ENCODE measurements at regions not wholly inside any gene's neighbourhood (a gene's known extent, or its start where the extent isn't known, plus 50 kb on each side); places are given as distances from the start of the nearest gene placed in this dataset.

- peak; percentile 34 for DNase-seq
These were observed 83.0 kb upstream of the GLIS3 start for GRCh38 chr9:4382722-4383317.

GRCh38 chr9:4381744-4382143 is 81.9 kb upstream of the GLIS3 start:
- DNase-seq, result no peak

- no peak for DNase-seq
These were observed 80.5 kb upstream of the GLIS3 start for GRCh38 chr9:4380406-4380805.

GRCh38 chr9:4375424-4376200 is 75.7 kb upstream of the GLIS3 start:
- no peak for DNase-seq

GRCh38 chr9:4371108-4371507 is 71.2 kb upstream of the GLIS3 start:
- DNase-seq, result no peak

GRCh38 chr9:4370501-4370900 is 70.6 kb upstream of the GLIS3 start:
- no peak for DNase-seq

GRCh38 chr9:4366591-4367330 is 66.9 kb upstream of the GLIS3 start:
- peak; percentile 23 for DNase-seq

GRCh38 chr9:4365055-4365454 is 65.2 kb upstream of the GLIS3 start:
- no peak for DNase-seq

- no peak for DNase-seq
These were observed 62.4 kb upstream of the GLIS3 start for GRCh38 chr9:4362281-4362680.

- no peak for DNase-seq
These were observed 59.1 kb upstream of the GLIS3 start for GRCh38 chr9:4359016-4359415.

GRCh38 chr9:4357929-4358328 is 58.1 kb upstream of the GLIS3 start:
- DNase-seq, result no peak

GRCh38 chr9:4356306-4356705 is 56.4 kb upstream of the GLIS3 start:
- DNase-seq, result no peak

- no peak for DNase-seq
These were observed 53.4 kb upstream of the GLIS3 start for GRCh38 chr9:4353236-4353635.

- no peak for DNase-seq
These were observed 50.0 kb upstream of the GLIS3 start for GRCh38 chr9:4349816-4350418.
